Progenitor cell of endocrine pancreas (in vitro differentiated cells): ENCODE measurements at regions not wholly inside any gene's neighbourhood (a gene's known extent, or its start where the extent isn't known, plus 50 kb on each side); places are given as distances from the start of the nearest gene placed in this dataset.

Experiments
- DNase-seq: peaks from one replicate; pipeline ENCODE4 v3.0.0; 2021; ENCODE audit warnings: low spot score; ENCODE audit not compliant: unreplicated experiment
- H3K27ac Mint-ChIP-seq: 2 replicates; pipeline ENCODE4 v1.8.0; 2021; ENCODE audit warnings: mild to moderate bottlenecking, moderate library complexity, mixed read lengths
- H3K27me3 Mint-ChIP-seq: 2 replicates; pipeline ENCODE4 v1.8.0; 2021; ENCODE audit warnings: mixed read lengths
- H3K36me3 Mint-ChIP-seq: 2 replicates; pipeline ENCODE4 v1.8.0; 2022; ENCODE audit warnings: mixed read lengths; ENCODE audit not compliant: insufficient read depth
- H3K4me1 Mint-ChIP-seq: 2 replicates; pipeline ENCODE4 v1.8.0; 2021; ENCODE audit warnings: low read depth, mixed read lengths
- H3K4me3 Mint-ChIP-seq: 2 replicates; pipeline ENCODE4 v1.8.0; 2021; ENCODE audit warnings: low read depth, mild to moderate bottlenecking, moderate library complexity, mixed read lengths
- H3K9me3 Mint-ChIP-seq: 2 replicates; pipeline ENCODE4 v1.8.0; 2021; ENCODE audit warnings: low read depth, mixed read lengths
- CTCF ChIP-seq: fragments of 200-600 bp; sonication (generic); IDR thresholded peaks from one replicate; pipeline ENCODE4 v1.5.0; 2021; ENCODE audit warnings: antibody characterized with exemption, mild to moderate bottlenecking; ENCODE audit not compliant: unreplicated experiment

GRCh38 chr3:31468433-31468832 lies 64.3 kb upstream of the STT3B start:
- no peak for DNase-seq
- Mint-ChIP-seq H3K4me1 (no peaks in the 10 kb centered on the region), H3K36me3 (no peaks in the 10 kb centered on the region), H3K4me3 (no peak overlapping the region), H3K27ac (no peak overlapping the region), H3K27me3 (no peaks in the 10 kb centered on the region), H3K9me3 (peaks cover 3% of the 10 kb centered on the region)
- no peak for TF ChIP-seq CTCF

- H3K4me3 Mint-ChIP-seq, result no peak overlapping the region
- no peaks in the 10 kb centered on the region for H3K4me1 Mint-ChIP-seq
Observed at GRCh38 chr3:31469385-31469784, 63.3 kb upstream of the STT3B start.

GRCh38 chr3:31472479-31473390 lies 60.0 kb upstream of the STT3B start:
- no peak overlapping the region for H3K27ac Mint-ChIP-seq

More at GRCh38 chr3:31469385-31469784, 63.3 kb upstream of the STT3B start:
- Mint-ChIP-seq H3K36me3 (no peaks in the 10 kb centered on the region), H3K27me3 (no peaks in the 10 kb centered on the region), H3K27ac (no peak overlapping the region), H3K9me3 (peaks cover 3% of the 10 kb centered on the region)
- DNase-seq, result no peak
- no peak for TF ChIP-seq CTCF

GRCh38 chr3:31476209-31476608 lies 56.5 kb upstream of the STT3B start:
- Mint-ChIP-seq H3K27ac (no peak overlapping the region), H3K4me3 (no peak overlapping the region), H3K4me1 (no peaks in the 10 kb centered on the region)

More at GRCh38 chr3:31472479-31473390, 60.0 kb upstream of the STT3B start:
- TF ChIP-seq CTCF, result no peak
- no peaks in the 10 kb centered on the region for H3K36me3 Mint-ChIP-seq
- no peaks in the 10 kb centered on the region for H3K27me3 Mint-ChIP-seq
- no peaks in the 10 kb centered on the region for H3K4me1 Mint-ChIP-seq
- no peak overlapping the region for H3K4me3 Mint-ChIP-seq
- H3K9me3 Mint-ChIP-seq, result peaks cover 3% of the 10 kb centered on the region
- DNase-seq, result no peak

GRCh38 chr3:31479431-31479830 lies 53.3 kb upstream of the STT3B start:
- Mint-ChIP-seq H3K27me3 (peaks cover 4% of the 10 kb centered on the region), H3K27ac (no peak overlapping the region), H3K4me1 (no peaks in the 10 kb centered on the region), H3K9me3 (no peaks in the 10 kb centered on the region), H3K4me3 (no peak overlapping the region), H3K36me3 (no peaks in the 10 kb centered on the region)
- no peak for TF ChIP-seq CTCF
- DNase-seq, result no peak

More at GRCh38 chr3:31476209-31476608, 56.5 kb upstream of the STT3B start:
- no peaks in the 10 kb centered on the region for H3K36me3 Mint-ChIP-seq
- H3K9me3 Mint-ChIP-seq, result peaks cover 3% of the 10 kb centered on the region
- H3K27me3 Mint-ChIP-seq, result peaks cover 4% of the 10 kb centered on the region
- TF ChIP-seq CTCF, result no peak
- DNase-seq, result no peak
